ENCODE measurements at regions not wholly inside any gene's neighbourhood (a gene's known extent, or its start where the extent isn't known, plus 50 kb on each side); places are given as distances from the start of the nearest gene placed in this dataset.

DNA sequence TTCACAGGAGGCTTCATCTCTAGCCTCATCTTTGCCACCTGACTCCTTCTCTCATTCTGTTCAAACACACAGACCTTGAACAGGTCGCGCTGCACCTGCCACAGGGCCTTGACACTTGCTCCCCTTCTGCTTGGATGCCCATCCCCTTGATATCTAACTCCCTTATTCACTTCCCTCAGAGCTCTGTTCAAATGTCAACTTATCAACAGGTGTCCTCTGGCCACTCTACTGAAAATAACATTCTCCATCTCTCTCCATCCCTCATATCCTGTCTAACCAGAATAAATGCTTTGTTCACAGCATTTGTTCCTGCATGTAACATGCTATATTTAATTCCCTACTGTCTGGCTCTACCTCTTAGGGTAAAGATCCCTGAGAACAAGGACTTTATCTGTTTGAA is 67.2 kb upstream of the DRD2 start:
- Histone ChIP-seq H3K4me3 (no peak overlapping the region), H3K27ac (no peak overlapping the region), H3K36me3 (no peaks in the 10 kb centered on the region), H3K27me3 (no peaks in the 10 kb centered on the region), H3K9me3 (no peaks in the 10 kb centered on the region), H3K4me1 (ENCODE audit: insufficient read depth) (no peaks in the 10 kb centered on the region)
- intact Hi-C loops (cut with DNase I): no loop called here
- WGBS, 3 donors: 93 to 97% (median 95%) methylated on average over 2 of the region's 2 CpGs
- no peak for TF ChIP-seq POLR2A (IDR thresholded peaks at IDR 0.05)
- TF ChIP-seq, protein P1, sequence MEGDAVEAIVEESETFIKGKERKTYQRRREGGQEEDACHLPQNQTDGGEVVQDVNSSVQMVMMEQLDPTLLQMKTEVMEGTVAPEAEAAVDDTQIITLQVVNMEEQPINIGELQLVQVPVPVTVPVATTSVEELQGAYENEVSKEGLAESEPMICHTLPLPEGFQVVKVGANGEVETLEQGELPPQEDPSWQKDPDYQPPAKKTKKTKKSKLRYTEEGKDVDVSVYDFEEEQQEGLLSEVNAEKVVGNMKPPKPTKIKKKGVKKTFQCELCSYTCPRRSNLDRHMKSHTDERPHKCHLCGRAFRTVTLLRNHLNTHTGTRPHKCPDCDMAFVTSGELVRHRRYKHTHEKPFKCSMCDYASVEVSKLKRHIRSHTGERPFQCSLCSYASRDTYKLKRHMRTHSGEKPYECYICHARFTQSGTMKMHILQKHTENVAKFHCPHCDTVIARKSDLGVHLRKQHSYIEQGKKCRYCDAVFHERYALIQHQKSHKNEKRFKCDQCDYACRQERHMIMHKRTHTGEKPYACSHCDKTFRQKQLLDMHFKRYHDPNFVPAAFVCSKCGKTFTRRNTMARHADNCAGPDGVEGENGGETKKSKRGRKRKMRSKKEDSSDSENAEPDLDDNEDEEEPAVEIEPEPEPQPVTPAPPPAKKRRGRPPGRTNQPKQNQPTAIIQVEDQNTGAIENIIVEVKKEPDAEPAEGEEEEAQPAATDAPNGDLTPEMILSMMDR (IDR thresholded peaks at IDR 0.05): no peak
- TF ChIP-seq EP300 (IDR thresholded peaks at IDR 0.05): no peak
- DNase-seq: no peak

- DNase-seq: no peak
- H3K4me1 ChIP-seq (ENCODE audit: insufficient read depth): no peaks in the 10 kb centered on the region
- H3K4me3 ChIP-seq: no peak overlapping the region
- no peaks in the 10 kb centered on the region for H3K9me3 ChIP-seq
- no peaks in the 10 kb centered on the region for H3K36me3 ChIP-seq
- WGBS, 3 donors: 71 to 80% (median 72%) methylated on average over 8 of the region's 8 CpGs
- no peaks in the 10 kb centered on the region for H3K27me3 ChIP-seq
- no peak overlapping the region for H3K27ac ChIP-seq
- intact Hi-C loops (cut with DNase I): no loop called here
- TF ChIP-seq, protein P1 (IDR thresholded peaks at IDR 0.05): no peak
- TF ChIP-seq POLR2A (IDR thresholded peaks at IDR 0.05) (no peak), EP300 (IDR thresholded peaks at IDR 0.05) (no peak)
These were observed 65.5 kb upstream of the DRD2 start for GRCh38 chr11:113540416-113541330.

- Histone ChIP-seq H3K9me3 (no peaks in the 10 kb centered on the region), H3K4me3 (no peak overlapping the region), H3K4me1 (ENCODE audit: insufficient read depth) (no peaks in the 10 kb centered on the region), H3K27ac (no peak overlapping the region), H3K27me3 (no peaks in the 10 kb centered on the region), H3K36me3 (no peaks in the 10 kb centered on the region)
- DNase-seq: no peak
- intact Hi-C loops (cut with DNase I): loop anchor here in 1 of 4 donors (10.0 kb wide), 1 partner anchor 234 kb away; no protein-coding TSS in a partner anchor
- TF ChIP-seq, protein P1 (IDR thresholded peaks at IDR 0.05): no peak
- TF ChIP-seq EP300 (IDR thresholded peaks at IDR 0.05) (no peak), POLR2A (IDR thresholded peaks at IDR 0.05) (no peak)
- 85 to 93% (median 89%) methylated on average over 6 of the region's 6 CpGs for WGBS, 3 donors
These were observed 63.5 kb upstream of the DRD2 start for GRCh38 chr11:113538451-113539412.

DNA sequence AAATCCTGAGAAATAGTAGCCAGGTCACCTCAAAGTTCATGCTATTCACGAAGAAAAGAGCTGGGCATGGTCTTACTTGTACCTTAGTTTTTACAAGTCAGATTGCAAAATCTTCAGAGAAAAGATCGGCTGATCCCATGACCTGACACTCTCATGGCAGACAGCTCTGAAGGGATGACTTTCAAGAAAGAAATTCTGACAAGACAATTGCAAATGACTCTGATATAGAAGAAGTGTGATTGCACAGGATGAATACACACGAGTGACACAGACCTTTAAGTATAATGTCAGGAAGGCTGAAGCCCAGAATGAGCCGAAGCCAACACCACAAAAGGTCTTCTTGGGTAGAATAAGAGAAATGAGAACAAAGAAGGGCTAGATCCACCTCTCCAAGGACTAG is 59.4 kb upstream of the DRD2 start:
- Histone ChIP-seq H3K27ac (no peak overlapping the region), H3K4me1 (ENCODE audit: insufficient read depth) (no peaks in the 10 kb centered on the region), H3K4me3 (no peak overlapping the region), H3K9me3 (no peaks in the 10 kb centered on the region), H3K36me3 (no peaks in the 10 kb centered on the region), H3K27me3 (no peaks in the 10 kb centered on the region)
- no peak for TF ChIP-seq POLR2A (IDR thresholded peaks at IDR 0.05)
- no peak for TF ChIP-seq EP300 (IDR thresholded peaks at IDR 0.05)
- TF ChIP-seq, protein P1 (IDR thresholded peaks at IDR 0.05): no peak
- DNase-seq: no peak
- 68 to 77% (median 75%) methylated on average over 4 of the region's 4 CpGs for WGBS, 3 donors
- intact Hi-C loops (cut with DNase I): loop anchor here in 3 of 4 donors (5.0 to 10.0 kb wide), 2 partner anchors 227 to 230 kb away; no protein-coding TSS in a partner anchor
